COLO668 (cell line): ENCODE measurements at regions not wholly inside any gene's neighbourhood (a gene's known extent, or its start where the extent isn't known, plus 50 kb on each side); places are given as distances from the start of the nearest gene placed in this dataset.
"Not testable (repeated sequence)": the region's sequence is repeated elsewhere in the genome, so short reads cannot be mapped to it uniquely, and the experiment has no call there.

Experiments used
- DNase-seq: peaks from one replicate; lab custom pipeline; 2025; ENCODE audit not compliant: unreplicated experiment; lab: John Stamatoyannopoulos, UW

GRCh38 chr12:102299731-102300130, 102.1 kb upstream of the PMCH start:
- no peak for DNase-seq

GRCh38 chr12:102298022-102298421, 100.4 kb upstream of the PMCH start:
- no peak for DNase-seq

- no peak for DNase-seq
Measured at GRCh38 chr12:102297412-102297811, 99.8 kb upstream of the PMCH start.

GRCh38 chr12:102294568-102294967, 96.9 kb upstream of the PMCH start:
- no peak for DNase-seq

- not testable (repeated sequence) for DNase-seq
Measured at GRCh38 chr12:102291498-102292440, 94.1 kb upstream of the PMCH start.

- DNase-seq, result not testable (repeated sequence)
Measured at GRCh38 chr12:102289702-102290101, 92.1 kb upstream of the PMCH start.

GRCh38 chr12:102281231-102281630, 83.6 kb upstream of the PMCH start:
- no peak for DNase-seq

- not testable (repeated sequence) for DNase-seq
Measured at GRCh38 chr12:102255687-102256086, 58.1 kb upstream of the PMCH start.

- DNase-seq, result not testable (repeated sequence)
Measured at GRCh38 chr12:102251005-102251404, 53.4 kb upstream of the PMCH start.

GRCh38 chr12:102249079-102249841, 51.6 kb upstream of the PMCH start:
- DNase-seq, result no peak
